ENCODE measurements at regions not wholly inside any gene's neighbourhood (a gene's known extent, or its start where the extent isn't known, plus 50 kb on each side); places are given as distances from the start of the nearest gene placed in this dataset.

DNA sequence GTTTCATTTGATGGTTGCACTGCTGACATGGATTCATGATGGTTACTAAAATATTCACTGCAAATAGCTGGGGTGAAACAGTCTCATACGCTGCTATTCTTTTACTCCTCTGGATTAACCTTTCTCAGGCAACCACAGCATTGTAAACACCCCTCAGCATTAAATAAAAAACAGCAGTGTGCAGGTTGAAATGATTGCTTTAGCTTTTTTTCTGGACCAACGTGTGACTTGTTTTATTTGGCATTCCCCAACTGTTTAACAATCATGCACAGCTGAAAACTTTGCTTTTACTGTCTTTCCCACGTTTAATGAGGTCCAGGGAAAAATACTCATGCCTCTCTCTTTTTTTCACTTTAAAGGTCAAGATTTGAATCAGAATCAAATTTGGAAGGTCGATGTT, 490.8 kb downstream of the RAPGEF2 start:
- TF ChIP-seq EZH2 (IDR thresholded peaks at IDR 0.05; ENCODE audit: borderline replicate concordance, low read depth, low read length, poor library complexity, severe bottlenecking), result no peak
- TF ChIP-seq, protein P1, sequence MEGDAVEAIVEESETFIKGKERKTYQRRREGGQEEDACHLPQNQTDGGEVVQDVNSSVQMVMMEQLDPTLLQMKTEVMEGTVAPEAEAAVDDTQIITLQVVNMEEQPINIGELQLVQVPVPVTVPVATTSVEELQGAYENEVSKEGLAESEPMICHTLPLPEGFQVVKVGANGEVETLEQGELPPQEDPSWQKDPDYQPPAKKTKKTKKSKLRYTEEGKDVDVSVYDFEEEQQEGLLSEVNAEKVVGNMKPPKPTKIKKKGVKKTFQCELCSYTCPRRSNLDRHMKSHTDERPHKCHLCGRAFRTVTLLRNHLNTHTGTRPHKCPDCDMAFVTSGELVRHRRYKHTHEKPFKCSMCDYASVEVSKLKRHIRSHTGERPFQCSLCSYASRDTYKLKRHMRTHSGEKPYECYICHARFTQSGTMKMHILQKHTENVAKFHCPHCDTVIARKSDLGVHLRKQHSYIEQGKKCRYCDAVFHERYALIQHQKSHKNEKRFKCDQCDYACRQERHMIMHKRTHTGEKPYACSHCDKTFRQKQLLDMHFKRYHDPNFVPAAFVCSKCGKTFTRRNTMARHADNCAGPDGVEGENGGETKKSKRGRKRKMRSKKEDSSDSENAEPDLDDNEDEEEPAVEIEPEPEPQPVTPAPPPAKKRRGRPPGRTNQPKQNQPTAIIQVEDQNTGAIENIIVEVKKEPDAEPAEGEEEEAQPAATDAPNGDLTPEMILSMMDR (conservative IDR thresholded peaks at IDR 0.05; ENCODE audit: low read depth, low read length), result no peak

Data from A673 (cell line).